NCI-H69 (cell line): ENCODE measurements at regions not wholly inside any gene's neighbourhood (a gene's known extent, or its start where the extent isn't known, plus 50 kb on each side); places are given as distances from the start of the nearest gene placed in this dataset.
A peak's percentile ranks its signal among the peaks of the same experiment; 100 is the strongest.

Source experiments
- DNase-seq: peaks from one replicate; lab custom pipeline; 2025; lab: John Stamatoyannopoulos, UW

DNA sequence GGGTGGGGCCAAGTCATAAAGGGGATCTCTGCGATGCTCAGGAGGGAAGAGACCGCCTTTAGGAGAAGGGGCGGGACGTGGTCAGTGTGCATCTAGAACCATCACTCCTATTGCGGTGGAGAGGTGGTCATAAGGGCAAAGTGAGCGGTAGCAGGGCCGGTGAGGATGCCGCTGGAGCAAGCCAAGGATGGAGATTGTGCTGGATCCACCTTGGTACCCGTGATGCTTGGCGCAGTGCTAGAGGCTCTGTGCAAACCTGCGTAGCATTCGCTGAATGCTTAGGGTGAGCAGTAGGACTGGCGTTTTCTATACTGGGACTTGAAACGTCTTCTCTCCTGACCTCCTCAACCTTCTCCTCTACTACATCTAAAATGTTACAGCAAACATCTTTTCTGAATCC, 294.2 kb downstream of the FGF9 start:
- no peak for DNase-seq

DNA sequence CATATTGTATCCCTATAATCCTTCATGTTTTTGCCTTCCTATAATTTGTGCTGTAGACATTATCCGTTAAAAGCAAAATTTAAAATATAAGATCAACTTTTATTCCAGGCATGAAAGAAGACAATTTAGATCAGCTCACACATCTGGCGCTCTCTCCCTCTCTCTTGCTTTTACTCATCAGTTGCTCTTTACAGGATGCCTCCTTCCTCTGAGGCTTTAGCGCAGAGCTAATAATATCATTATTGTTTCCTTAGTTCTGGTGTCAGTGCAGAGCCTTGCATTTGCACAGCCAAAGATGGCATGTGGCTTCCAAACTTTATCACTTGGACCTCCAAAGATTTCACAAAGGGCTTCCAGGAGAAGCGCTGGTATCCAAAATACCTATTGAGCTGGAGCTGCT, 295.1 kb downstream of the FGF9 start:
- DNase-seq: no peak

DNA sequence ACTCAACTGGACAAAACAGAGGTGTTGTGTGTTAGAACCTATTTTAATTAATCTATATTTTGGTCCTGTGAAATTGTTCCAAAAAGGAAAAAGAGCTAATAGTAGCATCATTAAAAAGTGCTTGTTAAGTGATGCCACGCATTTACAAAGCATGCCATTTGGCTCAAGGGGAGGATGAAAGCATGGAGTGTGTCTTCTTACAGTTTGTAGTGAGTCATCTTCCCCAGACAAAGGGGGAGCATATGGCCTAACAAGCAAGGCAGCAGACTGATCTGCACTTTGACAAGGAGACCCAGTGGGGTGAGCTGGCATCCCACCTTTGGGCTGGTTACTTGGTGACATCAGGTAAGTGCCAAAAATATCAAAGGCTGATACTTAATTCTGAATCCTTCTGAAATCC, 297.0 kb downstream of the FGF9 start:
- peak; percentile 76 for DNase-seq

DNA sequence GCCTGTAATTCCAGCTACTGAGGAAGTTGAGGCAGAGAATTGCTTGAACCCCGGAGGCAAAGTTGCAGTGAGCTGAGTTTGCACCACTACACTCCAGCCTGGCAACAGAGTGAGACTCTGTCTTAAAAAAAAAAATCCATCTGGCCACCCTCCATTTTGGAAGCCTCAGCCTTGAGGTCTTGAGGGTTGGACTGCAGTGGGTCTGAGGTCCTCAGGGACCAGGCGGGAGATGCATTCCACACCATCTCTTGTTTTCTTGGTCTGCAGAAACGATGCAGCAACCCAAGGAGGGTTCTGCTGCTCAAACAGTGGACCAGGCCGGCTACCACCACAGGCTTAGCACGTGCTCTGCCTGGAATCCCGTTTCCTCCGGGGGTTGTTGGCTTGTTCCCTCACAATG, 299.3 kb downstream of the FGF9 start:
- no peak for DNase-seq

DNA sequence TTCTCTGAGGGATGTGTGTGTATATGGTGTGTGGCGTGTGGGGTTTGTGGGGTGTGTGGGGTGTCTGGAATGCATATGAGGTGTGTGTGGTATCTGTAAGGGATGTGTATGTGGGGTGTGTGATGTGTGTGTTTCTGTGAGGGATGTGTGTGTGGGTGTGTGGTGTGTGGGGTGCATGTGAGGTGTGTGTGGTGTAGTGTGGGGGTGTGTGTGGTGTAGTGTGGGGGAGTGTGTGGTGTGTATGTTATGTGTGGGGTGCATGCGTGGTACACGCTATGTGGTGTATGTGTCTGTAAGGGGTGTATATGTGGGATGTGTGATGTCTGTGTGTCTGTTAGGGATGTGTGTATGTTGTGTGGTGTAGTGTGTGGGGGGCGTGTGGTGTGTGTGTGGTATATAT, 300.0 kb downstream of the FGF9 start:
- no peak for DNase-seq

DNA sequence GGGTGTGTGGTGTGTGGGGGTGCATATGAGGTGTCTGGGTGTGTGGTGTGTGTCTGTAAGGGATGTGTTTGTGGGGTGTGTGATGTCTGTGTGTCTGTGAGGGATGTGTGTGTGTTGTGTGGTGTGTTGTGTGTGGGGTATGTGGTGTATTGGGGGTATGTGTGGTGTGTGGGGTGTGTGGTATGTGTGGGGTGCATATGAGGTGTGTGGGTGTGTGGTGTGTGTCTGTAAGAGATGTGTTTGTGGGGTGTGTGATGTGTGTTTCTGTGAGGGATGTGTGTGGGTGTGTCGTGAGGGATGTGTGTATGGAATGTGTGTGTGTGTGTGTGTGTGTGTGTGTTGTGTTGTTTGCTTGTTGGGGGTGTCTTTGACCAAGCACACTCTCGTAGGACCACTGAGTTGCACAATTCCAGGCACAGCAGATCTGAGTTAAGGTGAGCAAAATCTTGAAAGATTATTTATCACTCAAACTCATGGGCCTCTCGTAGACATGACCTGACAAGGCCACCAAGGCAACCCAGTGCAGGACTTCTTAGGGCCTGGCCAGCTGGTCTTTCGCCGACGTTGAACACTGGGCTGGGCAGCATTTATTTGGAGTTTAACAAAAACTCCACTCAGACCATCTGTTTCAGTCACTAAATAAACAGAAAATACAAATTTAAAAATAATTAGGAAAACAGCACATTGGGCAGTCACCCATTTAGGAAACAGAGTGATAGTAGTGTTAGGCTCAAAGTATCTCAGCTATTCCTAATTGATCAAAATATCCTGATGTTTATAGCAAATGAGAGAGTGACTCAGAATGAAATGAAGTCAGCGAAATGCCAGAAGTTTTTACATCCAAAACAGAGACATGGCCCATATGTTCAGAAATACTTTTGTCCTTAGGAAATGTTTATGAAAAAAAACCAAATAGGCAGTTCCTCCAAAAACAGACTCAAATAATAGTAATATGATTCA, 301.1 kb downstream of the FGF9 start:
- peak; percentile 31 for DNase-seq

DNA sequence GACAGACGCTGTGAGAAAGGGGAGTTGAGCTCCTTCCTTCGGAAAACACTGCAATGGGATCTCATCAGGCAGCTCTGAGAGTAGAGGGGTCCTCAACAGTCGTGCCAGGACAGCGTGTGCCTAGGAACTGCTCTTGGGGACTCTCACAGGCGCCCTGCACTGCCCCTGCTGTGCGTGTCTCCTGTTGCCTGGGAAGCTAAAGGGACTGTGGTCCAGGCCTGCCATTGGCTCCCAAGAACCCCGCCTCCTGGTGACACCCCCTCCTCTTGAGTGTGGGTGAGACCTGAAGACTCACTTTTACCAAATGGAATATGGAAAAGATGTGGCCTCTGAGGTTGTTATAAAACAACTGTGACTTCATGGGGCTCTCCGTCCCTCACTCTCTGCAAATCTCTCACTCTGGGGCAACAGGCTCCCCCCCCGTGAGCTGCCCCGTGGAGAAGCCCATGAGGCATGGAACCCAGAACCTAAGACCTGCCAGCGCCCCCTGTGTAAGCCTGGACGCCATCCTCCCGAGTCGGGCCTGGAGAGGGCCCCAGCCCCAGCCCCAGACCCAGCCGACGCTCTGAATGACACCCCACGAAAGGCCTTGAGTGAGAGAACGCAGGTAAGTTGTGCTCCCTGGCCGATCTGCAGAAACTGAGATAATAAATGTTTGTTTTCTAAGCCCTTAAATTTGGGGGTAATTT, 302.7 kb downstream of the FGF9 start:
- DNase-seq: peak; percentile 7

DNA sequence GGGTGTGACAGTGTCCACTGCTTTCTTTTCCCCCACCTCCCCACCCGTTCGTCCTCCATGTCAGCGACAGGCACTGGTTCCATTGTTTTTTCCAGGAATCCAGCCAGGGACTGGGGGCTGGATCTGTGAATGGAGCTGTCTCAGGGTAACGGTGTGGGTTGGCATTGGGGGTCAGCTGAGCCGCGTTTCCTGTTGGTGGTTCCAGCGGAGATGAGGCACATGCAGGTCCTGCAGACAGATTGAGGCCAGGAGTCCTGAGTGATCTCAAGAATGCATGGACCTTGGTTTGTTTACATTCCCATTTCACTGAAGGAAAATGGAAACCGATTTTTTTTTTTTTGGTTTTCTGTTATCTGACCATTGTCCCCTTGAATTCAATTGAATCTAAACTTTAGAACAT, 303.9 kb downstream of the FGF9 start:
- DNase-seq: no peak

DNA sequence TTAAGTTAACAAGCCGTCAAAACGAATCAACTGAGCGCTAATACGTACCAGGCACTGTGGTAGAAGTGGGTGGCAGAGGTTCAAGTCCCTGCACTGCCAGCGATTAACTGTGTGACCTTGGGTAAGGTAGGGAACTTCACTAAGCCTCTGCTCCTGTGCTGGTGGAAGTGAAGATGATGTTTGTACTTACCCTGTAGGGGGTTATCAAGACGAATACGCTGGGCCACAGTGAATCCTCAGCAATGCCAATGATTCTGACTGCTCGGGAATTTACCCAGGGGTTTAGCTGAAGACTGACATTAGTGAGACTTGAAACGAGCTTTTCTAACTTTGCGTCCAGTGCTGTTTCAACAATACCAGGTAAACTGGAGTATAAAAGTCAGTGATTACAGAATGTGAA, 305.3 kb downstream of the FGF9 start:
- no peak for DNase-seq

DNA sequence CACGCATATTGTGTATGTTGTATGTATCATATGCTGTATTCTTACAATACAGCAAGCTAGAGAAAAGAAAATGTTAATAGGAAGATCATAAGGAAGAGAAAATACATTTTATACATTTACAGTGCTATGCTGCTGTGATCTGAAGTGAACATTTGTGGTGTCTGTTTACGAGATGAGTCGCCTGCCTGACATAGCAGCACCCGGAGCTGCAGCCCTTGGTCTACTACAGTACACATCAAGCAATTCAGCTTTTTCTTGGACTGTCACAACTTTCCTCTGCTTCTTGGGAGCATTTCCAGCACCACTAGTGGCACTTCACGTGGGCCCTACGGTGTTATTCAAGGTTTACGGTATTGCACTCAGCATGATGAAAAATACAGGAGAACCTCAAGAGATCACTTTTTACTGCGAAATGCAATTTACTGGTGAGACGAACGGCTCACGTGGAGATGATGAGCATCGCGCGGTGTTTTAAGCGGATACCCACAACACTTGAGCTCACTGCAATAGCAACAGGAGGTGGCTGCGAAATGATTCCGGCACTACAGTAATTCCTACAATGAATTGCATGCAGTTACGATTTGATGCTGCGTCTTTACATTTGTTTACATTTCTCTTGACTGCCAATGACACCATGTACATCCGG, 308.4 kb downstream of the FGF9 start:
- DNase-seq: peak; percentile 51

DNA sequence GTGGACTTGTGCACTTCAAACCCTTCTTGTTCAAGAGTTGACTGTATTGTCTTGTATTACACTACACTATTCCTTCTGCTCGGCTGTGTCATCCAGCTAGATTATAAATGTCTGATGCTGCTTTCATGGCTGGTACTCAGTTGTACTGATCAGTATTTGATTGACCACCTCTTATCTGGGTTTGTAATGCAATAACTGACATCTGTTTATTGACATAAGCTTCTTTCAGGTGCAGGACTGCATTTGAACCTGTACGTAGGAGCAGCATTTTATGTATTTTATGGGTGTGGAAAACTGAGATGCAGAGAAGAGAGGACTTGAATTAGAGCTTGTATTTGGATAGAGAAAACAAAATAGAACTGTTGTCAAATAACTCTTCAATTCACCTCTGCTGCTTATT, 309.2 kb downstream of the FGF9 start:
- DNase-seq: no peak

DNA sequence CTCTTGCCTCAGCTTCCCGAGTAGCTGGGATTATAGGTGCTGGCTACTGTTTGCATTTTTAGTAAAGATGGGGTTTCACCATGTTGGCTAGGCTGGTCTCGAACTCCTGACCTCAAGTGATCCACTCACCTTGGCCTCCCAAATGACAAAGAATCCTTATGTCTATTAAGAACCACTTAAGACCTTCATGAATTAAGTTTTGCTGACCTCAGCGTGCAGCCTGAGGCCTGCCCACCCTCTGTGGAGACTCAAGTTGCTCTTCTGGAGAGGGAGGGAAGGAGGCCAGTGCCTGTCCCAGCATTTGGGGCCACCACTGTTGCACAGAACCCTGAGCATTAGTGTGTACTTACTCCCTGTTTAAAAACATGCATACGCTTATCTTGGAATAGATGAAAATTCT, 313.3 kb downstream of the FGF9 start:
- no peak for DNase-seq

DNA sequence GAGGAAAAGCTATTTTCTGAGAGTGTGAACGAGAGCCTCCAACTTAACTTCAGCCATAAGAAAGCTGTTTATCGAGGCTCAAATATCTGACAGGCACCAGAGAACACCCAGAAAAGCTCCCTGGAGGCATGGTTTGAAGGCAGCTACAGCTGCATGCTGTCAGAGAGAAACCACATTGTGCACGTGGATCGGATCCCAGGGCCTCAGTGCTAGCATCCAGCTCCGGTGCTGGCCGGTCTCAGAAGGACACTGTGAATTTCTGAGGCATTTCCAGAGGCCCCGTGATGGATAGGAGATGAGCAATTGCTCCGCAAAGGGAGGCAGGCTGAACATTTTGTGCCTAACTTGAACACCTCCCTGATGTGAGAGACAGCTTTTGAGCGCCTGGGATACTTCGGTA, 315.7 kb downstream of the FGF9 start:
- DNase-seq: no peak

DNA sequence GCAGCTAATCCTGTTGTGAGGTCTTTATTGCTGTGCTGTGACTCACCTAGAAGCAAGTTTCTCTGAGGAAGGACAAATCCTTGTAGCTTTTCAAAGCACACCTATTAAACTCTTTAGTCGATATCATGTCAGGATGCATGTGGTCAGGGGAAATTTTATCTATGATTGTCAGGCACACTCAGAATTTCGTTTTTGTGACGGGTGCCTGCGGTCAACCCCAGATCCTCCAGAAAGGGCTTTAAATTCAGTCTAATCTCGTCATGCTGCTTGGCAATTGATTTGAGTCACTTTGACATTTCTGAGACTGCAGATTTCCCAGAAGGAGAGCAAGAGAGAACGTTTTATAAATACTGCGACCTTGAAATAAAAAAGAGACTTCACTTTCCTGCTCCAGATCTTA, 316.9 kb downstream of the FGF9 start:
- no peak for DNase-seq

DNA sequence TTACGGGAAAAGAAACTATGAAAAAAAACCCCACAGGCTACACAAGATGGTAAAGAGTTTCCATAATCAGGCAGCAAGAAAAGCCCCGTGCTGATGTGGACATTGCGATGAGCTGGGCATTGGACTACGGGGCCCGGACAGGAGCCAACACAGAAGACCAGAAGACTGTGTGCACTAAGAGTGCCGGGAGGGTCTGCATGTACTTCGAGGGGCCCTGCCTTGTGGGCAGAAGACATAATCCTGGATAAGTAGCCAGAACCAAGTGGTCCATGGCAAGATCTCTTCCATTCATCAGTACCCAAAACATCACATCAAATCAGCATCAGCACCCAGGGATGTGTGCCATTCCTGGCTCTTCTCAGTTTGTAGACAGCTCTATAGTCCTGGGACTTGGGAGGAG, 317.8 kb downstream of the FGF9 start:
- no peak for DNase-seq

DNA sequence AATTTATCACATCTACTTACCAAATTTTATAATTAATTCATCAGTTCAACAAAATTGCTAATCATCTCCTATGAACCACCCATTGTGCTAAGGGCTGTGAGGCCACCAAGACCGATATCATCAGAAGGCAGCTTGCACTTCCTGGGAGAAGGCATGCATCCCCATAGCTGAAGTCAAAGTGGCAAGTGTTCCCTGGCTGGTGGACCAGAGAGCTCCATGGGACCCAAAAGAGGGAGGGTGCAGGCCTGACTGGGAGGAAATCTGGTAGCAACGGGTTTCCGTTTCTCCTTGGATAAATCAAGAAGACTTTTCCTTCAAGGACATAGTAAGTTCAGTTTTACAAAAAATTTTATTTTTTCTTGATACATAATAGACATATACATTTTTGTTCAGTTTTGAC, 325.2 kb downstream of the FGF9 start:
- no peak for DNase-seq

DNA sequence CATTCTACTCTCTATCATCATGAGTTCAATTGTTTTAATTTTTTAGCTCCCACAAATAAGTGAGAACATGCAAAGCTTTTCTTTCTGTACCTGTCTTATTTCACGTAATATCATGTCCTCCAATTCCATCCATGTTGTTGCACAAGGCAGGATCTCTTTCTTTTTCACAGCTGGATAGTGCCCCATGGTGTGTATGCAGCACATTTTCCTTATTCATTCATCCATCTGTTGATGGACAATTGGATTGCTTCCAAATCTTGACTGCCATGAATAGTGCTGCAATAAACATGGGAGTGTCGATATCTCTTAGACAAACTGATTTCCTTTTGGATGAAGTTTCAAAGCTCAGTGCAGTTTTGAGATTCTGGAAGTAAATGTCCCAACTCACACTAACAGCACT, 326.9 kb downstream of the FGF9 start:
- DNase-seq: peak; percentile 88

DNA sequence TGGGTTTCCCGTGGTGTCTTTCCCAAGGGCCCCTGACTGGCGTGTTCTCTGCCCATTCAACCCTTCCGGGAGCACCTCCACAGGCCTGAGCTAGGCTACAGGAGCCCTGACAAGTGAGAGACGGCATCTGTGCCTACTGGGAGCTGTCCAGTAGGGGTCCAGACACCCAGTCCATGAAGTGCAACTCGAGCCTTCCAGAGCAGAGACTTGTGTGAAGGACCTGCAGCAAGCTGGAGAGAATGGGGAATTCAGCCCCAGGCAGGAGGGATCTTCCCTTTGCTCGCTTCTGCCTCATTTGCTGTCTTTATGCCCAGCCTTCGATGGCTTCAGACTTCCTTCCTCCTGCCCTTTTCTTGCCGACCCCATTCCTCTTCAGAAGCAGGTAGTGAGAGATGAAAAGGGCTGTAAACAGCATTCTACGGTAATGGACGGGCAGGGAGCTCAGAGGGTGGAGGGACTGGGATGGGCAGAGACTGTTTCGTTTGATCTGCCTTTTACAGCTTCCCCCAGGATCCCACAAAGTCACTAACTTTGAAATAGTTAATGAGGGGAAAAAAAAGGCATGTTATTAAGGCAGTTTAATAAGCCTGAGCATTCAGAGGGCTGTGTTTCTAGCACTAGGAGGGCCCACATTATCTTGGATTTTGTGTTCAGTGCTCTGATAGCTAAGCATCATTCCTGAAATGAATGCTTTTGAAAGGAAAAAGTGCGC, 327.6 kb downstream of the FGF9 start:
- peak; percentile 77 for DNase-seq

DNA sequence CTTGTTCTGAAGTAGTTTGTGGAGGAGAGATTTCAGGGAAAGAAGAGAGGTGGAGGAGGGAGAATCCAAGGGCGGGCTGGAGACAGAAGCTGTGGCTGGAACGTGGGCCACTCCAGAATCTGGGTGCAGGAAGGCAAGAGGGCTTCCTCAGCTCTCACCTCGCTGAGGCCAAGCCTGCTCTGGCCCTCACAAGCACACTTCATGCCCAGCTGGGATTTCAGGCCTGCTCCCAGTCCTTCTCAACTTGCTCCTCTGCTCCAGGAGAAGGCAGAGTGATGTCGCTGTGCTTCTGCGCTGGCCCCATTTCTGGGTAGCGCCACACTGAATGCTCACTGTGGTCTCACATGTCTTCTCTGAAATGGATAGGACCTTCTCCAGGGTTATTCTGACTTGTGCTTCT, 328.8 kb downstream of the FGF9 start:
- no peak for DNase-seq

DNA sequence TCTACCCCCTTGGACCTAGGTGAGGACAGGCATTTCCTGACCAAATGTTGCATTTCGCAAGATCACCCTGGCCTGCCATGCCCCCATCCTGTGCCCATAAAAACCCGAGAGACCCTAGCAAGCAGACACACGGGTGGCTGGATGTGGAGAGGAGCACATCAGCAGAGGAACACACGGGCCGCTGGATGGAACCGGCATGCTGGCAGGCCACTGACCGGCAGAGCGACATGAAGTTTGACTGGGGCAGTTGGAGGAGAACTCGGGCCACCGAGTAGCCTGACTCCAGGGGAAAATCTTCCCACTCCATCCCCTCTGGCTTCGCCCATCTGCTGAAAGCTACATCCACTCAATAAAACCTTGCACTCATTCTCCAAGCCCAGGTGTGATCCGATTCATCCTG, 329.3 kb downstream of the FGF9 start:
- DNase-seq: no peak

DNA sequence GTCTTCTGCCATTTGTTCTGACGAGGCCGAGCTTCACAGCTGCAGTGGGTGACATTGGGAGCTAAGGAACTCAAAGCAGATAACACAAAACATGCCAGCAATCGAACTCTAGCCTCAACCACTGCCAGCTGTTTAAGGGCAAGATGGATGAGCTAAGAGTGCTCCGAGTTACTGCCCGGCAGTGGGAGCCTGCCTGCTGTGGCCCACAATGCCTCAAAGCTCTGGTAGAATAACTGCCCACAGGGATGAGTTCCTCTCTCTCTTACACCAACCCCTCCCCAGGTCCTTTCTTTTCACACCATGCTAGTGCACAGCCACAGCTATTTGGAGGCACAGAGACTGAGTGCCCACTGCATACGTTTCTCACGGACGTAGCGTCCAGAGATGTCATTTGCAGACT, 330.5 kb downstream of the FGF9 start:
- DNase-seq: no peak

DNA sequence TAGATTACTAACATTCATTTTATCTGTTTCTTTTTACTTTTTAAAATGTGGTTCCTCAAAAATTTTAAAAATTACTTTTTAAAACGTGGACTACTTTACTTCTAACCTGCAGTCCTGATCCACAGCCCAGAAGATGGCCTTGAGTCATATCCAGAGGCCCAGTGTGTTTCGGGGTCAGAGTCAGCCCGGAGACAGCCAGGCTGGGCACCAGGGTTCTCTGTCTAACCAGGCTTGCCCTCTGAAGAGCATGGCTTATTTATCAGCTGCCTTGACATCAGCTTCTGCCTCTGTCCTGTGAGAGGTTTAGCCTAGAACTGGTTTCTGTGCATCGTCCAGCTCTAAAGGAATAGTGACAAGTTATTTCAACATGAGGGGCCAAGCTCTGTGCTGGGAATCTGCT, 332.0 kb downstream of the FGF9 start:
- DNase-seq: no peak
